CD8-positive, alpha-beta memory T cell (primary cell): ENCODE measurements at regions not wholly inside any gene's neighbourhood (a gene's known extent, or its start where the extent isn't known, plus 50 kb on each side); places are given as distances from the start of the nearest gene placed in this dataset.

Experiments used
- CTCF ChIA-PET: fragments of 350-600 bp; sonication (Branson Sonifier 250); formaldehyde crosslinking; loops from one replicate; lab custom pipeline; 2021; ENCODE audit warnings: antibody characterized with exemption; lab: Charles Lee
- POLR2A ChIA-PET: fragments of 350-600 bp; sonication (Branson Sonifier 250); formaldehyde crosslinking; loops from one replicate; lab custom pipeline; 2021; ENCODE audit warnings: antibody characterized with exemption; lab: Charles Lee
- DNase-seq, 5 donors: peaks; one replicate each; pipeline versions ENCODE4 v3.0.0 to v3.0.0-alpha.2; 2020 to 2022; ENCODE audit warnings: mixed read lengths in 1 of 5
- H3K27ac ChIP-seq: one replicate; pipeline ENCODE4 v1.7.0; 2013; ENCODE audit warnings: low read depth, mild to moderate bottlenecking, low read length, moderate library complexity
- H3K27me3 ChIP-seq: 2 replicates; pipeline ENCODE4 v1.7.0; 2013; ENCODE audit warnings: low read length, mild to moderate bottlenecking; ENCODE audit not compliant: insufficient read depth, poor library complexity, severe bottlenecking
- H3K36me3 ChIP-seq: 2 replicates; pipeline ENCODE4 v1.7.0; 2013; ENCODE audit warnings: mild to moderate bottlenecking, low read length, moderate library complexity; ENCODE audit not compliant: insufficient read depth
- H3K4me1 ChIP-seq: 2 replicates; pipeline ENCODE4 v1.7.0; 2013; ENCODE audit warnings: mild to moderate bottlenecking, low read length, moderate library complexity; ENCODE audit not compliant: insufficient read depth
- H3K4me3 ChIP-seq: 2 replicates; pipeline ENCODE4 v1.7.0; 2013; ENCODE audit warnings: mild to moderate bottlenecking, low read length
- H3K9me3 ChIP-seq: 2 replicates; pipeline ENCODE4 v1.7.0; 2013; ENCODE audit warnings: mild to moderate bottlenecking, low read length
- H3K27ac Mint-ChIP-seq, 8 donors: one replicate each; pipeline ENCODE4 v1.8.0; 2020 to 2021; ENCODE audit warnings: mixed read lengths in 8 of 8, mild to moderate bottlenecking in 6 of 8, inconsistent platforms in 3 of 8, moderate library complexity in 3 of 8
- H3K27me3 Mint-ChIP-seq, 2 donors: one replicate each; pipeline ENCODE4 v1.8.0; 2020 to 2021; ENCODE audit warnings: mixed read lengths in 2 of 2, mild to moderate bottlenecking in 1 of 2, moderate library complexity in 1 of 2
- H3K36me3 Mint-ChIP-seq, 3 donors: one replicate each; pipeline ENCODE4 v1.8.0; 2020 to 2021; ENCODE audit warnings: mixed read lengths in 3 of 3, inconsistent platforms in 1 of 3, mild to moderate bottlenecking in 1 of 3
- H3K4me1 Mint-ChIP-seq, 3 donors: one replicate each; pipeline ENCODE4 v1.8.0; 2020 to 2021; ENCODE audit warnings: mixed read lengths in 3 of 3, inconsistent platforms in 1 of 3, mild to moderate bottlenecking in 1 of 3
- H3K4me3 Mint-ChIP-seq, 7 donors: one replicate each; pipeline ENCODE4 v1.8.0; 2020 to 2021; ENCODE audit warnings: mixed read lengths in 7 of 7, mild to moderate bottlenecking in 6 of 7, moderate library complexity in 4 of 7, inconsistent platforms in 2 of 7
- H3K9me3 Mint-ChIP-seq, 5 donors: one replicate each; pipeline ENCODE4 v1.8.0; 2020 to 2022; ENCODE audit warnings: mixed read lengths in 5 of 5, mild to moderate bottlenecking in 3 of 5, moderate library complexity in 2 of 5, inconsistent platforms in 1 of 5

GRCh38 chr2:82526277-82526676, 1932.8 kb downstream of the SUCLG1 start:
- Histone ChIP-seq H3K36me3 (no peaks in the 10 kb centered on the region), H3K9me3 (no peaks in the 10 kb centered on the region), H3K4me3 (no peak overlapping the region), H3K4me1 (no peaks in the 10 kb centered on the region), H3K27me3 (no peaks in the 10 kb centered on the region), H3K27ac (no peak overlapping the region)
- Mint-ChIP-seq H3K4me1 (no peaks in the 10 kb centered on the region), H3K27ac (no peak overlapping the region), H3K27me3 (no peaks in the 10 kb centered on the region), H3K36me3 (no peaks in the 10 kb centered on the region), H3K4me3 (no peak overlapping the region), H3K9me3 (peaks cover 8 to 27% (median 19%) of the 10 kb centered on the region in 5 donors)
- ChIA-PET CTCF (no interaction called here), POLR2A (no interaction called here)
- no peak for DNase-seq

GRCh38 chr2:82525744-82526143, 1933.3 kb downstream of the SUCLG1 start:
- CTCF ChIA-PET = no interaction called here
- no peak overlapping the region for H3K4me3 Mint-ChIP-seq
- Histone ChIP-seq H3K27ac (no peak overlapping the region), H3K27me3 (no peaks in the 10 kb centered on the region), H3K4me3 (no peak overlapping the region), H3K4me1 (no peaks in the 10 kb centered on the region), H3K9me3 (no peaks in the 10 kb centered on the region), H3K36me3 (no peaks in the 10 kb centered on the region)
- POLR2A ChIA-PET = no interaction called here
- H3K4me1 Mint-ChIP-seq = no peaks in the 10 kb centered on the region
- no peaks in the 10 kb centered on the region for H3K27me3 Mint-ChIP-seq
- no peak overlapping the region for H3K27ac Mint-ChIP-seq
- DNase-seq = no peak
- peaks cover 8 to 27% (median 19%) of the 10 kb centered on the region in 5 donors for H3K9me3 Mint-ChIP-seq
- H3K36me3 Mint-ChIP-seq = no peaks in the 10 kb centered on the region

- no peaks in the 10 kb centered on the region for H3K4me1 Mint-ChIP-seq
- DNase-seq = no peak
- H3K9me3 Mint-ChIP-seq = peaks cover 6 to 27% (median 17%) of the 10 kb centered on the region in 5 donors
- ChIA-PET POLR2A (no interaction called here), CTCF (no interaction called here)
- H3K4me3 Mint-ChIP-seq = no peak overlapping the region
- no peaks in the 10 kb centered on the region for H3K27me3 Mint-ChIP-seq
- Histone ChIP-seq H3K4me3 (no peak overlapping the region), H3K9me3 (no peaks in the 10 kb centered on the region), H3K4me1 (no peaks in the 10 kb centered on the region), H3K27ac (no peak overlapping the region), H3K36me3 (no peaks in the 10 kb centered on the region), H3K27me3 (no peaks in the 10 kb centered on the region)
- no peak overlapping the region for H3K27ac Mint-ChIP-seq
- H3K36me3 Mint-ChIP-seq = no peaks in the 10 kb centered on the region
Measured at GRCh38 chr2:82524826-82525225, 1934.3 kb downstream of the SUCLG1 start.

- no peaks in the 10 kb centered on the region for H3K36me3 ChIP-seq
- no peak for DNase-seq
- CTCF ChIA-PET = no interaction called here
- Mint-ChIP-seq H3K27me3 (no peaks in the 10 kb centered on the region), H3K36me3 (no peaks in the 10 kb centered on the region), H3K4me1 (no peaks in the 10 kb centered on the region), H3K9me3 (peaks cover 3 to 18% (median 5%) of the 10 kb centered on the region in 5 donors), H3K27ac (no peak overlapping the region), H3K4me3 (no peak overlapping the region)
- no peaks in the 10 kb centered on the region for H3K4me1 ChIP-seq
- no peaks in the 10 kb centered on the region for H3K27me3 ChIP-seq
- no peak overlapping the region for H3K27ac ChIP-seq
- H3K9me3 ChIP-seq = no peaks in the 10 kb centered on the region
- H3K4me3 ChIP-seq = no peak overlapping the region
- POLR2A ChIA-PET = no interaction called here
Measured at GRCh38 chr2:82511894-82512293, 1947.2 kb downstream of the SUCLG1 start.

GRCh38 chr2:82508702-82509101, 1950.4 kb downstream of the SUCLG1 start:
- Histone ChIP-seq H3K4me3 (no peak overlapping the region), H3K36me3 (no peaks in the 10 kb centered on the region), H3K27ac (no peak overlapping the region), H3K27me3 (no peaks in the 10 kb centered on the region), H3K9me3 (no peaks in the 10 kb centered on the region), H3K4me1 (no peaks in the 10 kb centered on the region)
- no peak overlapping the region for H3K4me3 Mint-ChIP-seq
- no peak for DNase-seq
- peaks cover 4 to 24% (median 13%) of the 10 kb centered on the region in 5 donors for H3K9me3 Mint-ChIP-seq
- H3K27me3 Mint-ChIP-seq = no peaks in the 10 kb centered on the region
- no peak overlapping the region for H3K27ac Mint-ChIP-seq
- H3K36me3 Mint-ChIP-seq = no peaks in the 10 kb centered on the region
- no peaks in the 10 kb centered on the region for H3K4me1 Mint-ChIP-seq
- ChIA-PET POLR2A (no interaction called here), CTCF (no interaction called here)

GRCh38 chr2:82507657-82508056, 1951.4 kb downstream of the SUCLG1 start:
- ChIA-PET CTCF (no interaction called here), POLR2A (no interaction called here)
- H3K36me3 Mint-ChIP-seq = peaks cover 0 to 4% (median 0%) of the 10 kb centered on the region in 3 donors
- H3K4me3 ChIP-seq = no peak overlapping the region
- no peaks in the 10 kb centered on the region for H3K36me3 ChIP-seq
- H3K4me1 ChIP-seq = no peaks in the 10 kb centered on the region
- no peaks in the 10 kb centered on the region for H3K27me3 ChIP-seq
- no peak overlapping the region for H3K27ac ChIP-seq
- no peaks in the 10 kb centered on the region for H3K9me3 ChIP-seq
- H3K27me3 Mint-ChIP-seq = no peaks in the 10 kb centered on the region
- H3K27ac Mint-ChIP-seq = no peak overlapping the region
- H3K4me3 Mint-ChIP-seq = no peak overlapping the region
- H3K9me3 Mint-ChIP-seq = peaks cover 8 to 27% (median 18%) of the 10 kb centered on the region in 5 donors
- no peak for DNase-seq
- H3K4me1 Mint-ChIP-seq = no peaks in the 10 kb centered on the region

GRCh38 chr2:82501217-82501616, 1957.9 kb downstream of the SUCLG1 start:
- Mint-ChIP-seq H3K4me3 (no peak overlapping the region), H3K36me3 (peaks cover 0 to 4% (median 0%) of the 10 kb centered on the region in 3 donors), H3K4me1 (no peaks in the 10 kb centered on the region), H3K27me3 (no peaks in the 10 kb centered on the region), H3K9me3 (peaks cover 17 to 49% (median 26%) of the 10 kb centered on the region in 5 donors), H3K27ac (no peak overlapping the region)
- CTCF ChIA-PET = no interaction called here
- no peak for DNase-seq
- H3K27ac ChIP-seq = no peak overlapping the region
- POLR2A ChIA-PET = no interaction called here
- H3K4me3 ChIP-seq = no peak overlapping the region
- no peaks in the 10 kb centered on the region for H3K27me3 ChIP-seq
- no peaks in the 10 kb centered on the region for H3K4me1 ChIP-seq
- no peaks in the 10 kb centered on the region for H3K9me3 ChIP-seq
- H3K36me3 ChIP-seq = no peaks in the 10 kb centered on the region

GRCh38 chr2:82498777-82499443, 1960.2 kb downstream of the SUCLG1 start:
- H3K9me3 ChIP-seq = no peaks in the 10 kb centered on the region
- no peaks in the 10 kb centered on the region for H3K36me3 ChIP-seq
- no peaks in the 10 kb centered on the region for H3K27me3 ChIP-seq
- Mint-ChIP-seq H3K9me3 (peaks cover 17 to 46% (median 24%) of the 10 kb centered on the region in 5 donors), H3K36me3 (peaks cover 0 to 4% (median 0%) of the 10 kb centered on the region in 3 donors), H3K27me3 (no peaks in the 10 kb centered on the region), H3K4me3 (no peak overlapping the region), H3K27ac (peak overlapping the region in 1 of 8 donors; percentile 28), H3K4me1 (no peaks in the 10 kb centered on the region)
- no peak overlapping the region for H3K27ac ChIP-seq
- no peak overlapping the region for H3K4me3 ChIP-seq
- H3K4me1 ChIP-seq = no peaks in the 10 kb centered on the region
- POLR2A ChIA-PET = no interaction called here
- CTCF ChIA-PET = no interaction called here
- no peak for DNase-seq
